WTC11 (cell line): ENCODE measurements at regions not wholly inside any gene's neighbourhood (a gene's known extent, or its start where the extent isn't known, plus 50 kb on each side); places are given as distances from the start of the nearest gene placed in this dataset.

Source experiments
- ATAC-seq: fragments of 200-7000 bp; cut with Tn5 transposase; 2 replicates; pipeline ENCODE4 v1.10.0; 2021; ENCODE audit warnings: mild to moderate bottlenecking, moderate library complexity
- CTCF ChIA-PET: fragments of 300-600 bp; sonication (Branson Sonifier 250); formaldehyde crosslinking; loops from one replicate; lab custom pipeline; 2021; ENCODE audit warnings: antibody characterized with exemption; lab: Charles Lee
- POLR2A ChIA-PET: fragments of 350-600 bp; sonication (Branson Sonifier 250); formaldehyde crosslinking; loops from one replicate; lab custom pipeline; 2021; ENCODE audit warnings: antibody characterized with exemption; lab: Charles Lee
- DNase-seq: peaks from one replicate; pipeline ENCODE4 v3.0.0; 2021; ENCODE audit warnings: low spot score
- H3K27ac Mint-ChIP-seq: 2 replicates; pipeline ENCODE4 v1.8.0; 2021; ENCODE audit warnings: mixed read lengths
- H3K27me3 Mint-ChIP-seq: 2 replicates; pipeline ENCODE4 v1.8.0; 2021; ENCODE audit warnings: low read depth, mild to moderate bottlenecking, moderate library complexity, mixed read lengths
- H3K36me3 Mint-ChIP-seq: 2 replicates; pipeline ENCODE4 v1.8.0; 2021; ENCODE audit warnings: mixed read lengths
- H3K4me1 Mint-ChIP-seq: 2 replicates; pipeline ENCODE4 v1.8.0; 2022; ENCODE audit warnings: mixed read lengths
- H3K4me3 Mint-ChIP-seq: 2 replicates; pipeline ENCODE4 v1.8.0; 2021; ENCODE audit warnings: mild to moderate bottlenecking, moderate library complexity, mixed read lengths
- H3K9me3 Mint-ChIP-seq: 2 replicates; pipeline ENCODE4 v1.8.0; 2021; ENCODE audit warnings: mixed read lengths
- CREM ChIP-seq: sonication (generic); formaldehyde crosslinking; IDR thresholded peaks from 2 replicates; pipeline ENCODE4 v1.8.1; 2022; ENCODE audit warnings: mild to moderate bottlenecking, missing genetic modification reagents, moderate library complexity
- ETV6 ChIP-seq: sonication (generic); formaldehyde crosslinking; IDR thresholded peaks from 2 replicates; pipeline ENCODE4 v1.8.1; 2022; ENCODE audit warnings: mild to moderate bottlenecking, missing genetic modification reagents
- GABPB1 ChIP-seq: sonication (generic); formaldehyde crosslinking; IDR thresholded peaks from 2 replicates; pipeline ENCODE4 v1.8.1; 2023; ENCODE audit warnings: mild to moderate bottlenecking, missing genetic modification reagents
- GRHL2 ChIP-seq: fragments of 250-450 bp; sonication (Bioruptor Pico); IDR thresholded peaks from 2 replicates; pipeline ENCODE4 v1.8.0; 2022; ENCODE audit warnings: mild to moderate bottlenecking, moderate library complexity; ENCODE audit not compliant: insufficient replicate concordance, severe bottlenecking
- GTF2I ChIP-seq: fragments of 250-450 bp; sonication (Bioruptor Pico); conservative IDR thresholded peaks from 2 replicates; pipeline ENCODE4 v1.4.0; 2021; ENCODE audit warnings: mild to moderate bottlenecking
- SMAD3 ChIP-seq: sonication (generic); formaldehyde crosslinking; IDR thresholded peaks from 2 replicates; pipeline ENCODE4 v1.8.0; 2022; ENCODE audit warnings: missing genetic modification reagents, mild to moderate bottlenecking, borderline replicate concordance
- SOX15 ChIP-seq: fragments of 250-450 bp; sonication (Bioruptor Pico); IDR thresholded peaks from 2 replicates; pipeline ENCODE4 v1.9.0; 2021; ENCODE audit warnings: mild to moderate bottlenecking
- SP1 ChIP-seq: sonication (generic); formaldehyde crosslinking; conservative IDR thresholded peaks from 2 replicates; pipeline ENCODE4 v1.8.1; 2022; ENCODE audit warnings: missing genetic modification reagents
- TEAD1 ChIP-seq: sonication (generic); formaldehyde crosslinking; IDR thresholded peaks from 2 replicates; pipeline ENCODE4 v1.8.0; 2022; ENCODE audit warnings: mild to moderate bottlenecking, missing genetic modification reagents
- TEAD4 ChIP-seq: sonication (generic); formaldehyde crosslinking; IDR thresholded peaks from 2 replicates; pipeline ENCODE4 v1.8.0; 2022; ENCODE audit warnings: mild to moderate bottlenecking, missing genetic modification reagents
- ZNF138 ChIP-seq: sonication (generic); formaldehyde crosslinking; conservative IDR thresholded peaks from 2 replicates; pipeline ENCODE4 v1.8.1; 2022; ENCODE audit warnings: mild to moderate bottlenecking, moderate library complexity, missing genetic modification reagents
- ZNF219 ChIP-seq: sonication (generic); formaldehyde crosslinking; IDR thresholded peaks from 2 replicates; pipeline ENCODE4 v1.8.0; 2023; ENCODE audit warnings: missing genetic modification reagents, mild to moderate bottlenecking, borderline replicate concordance
- ZNF232 ChIP-seq: sonication (generic); formaldehyde crosslinking; IDR thresholded peaks from 2 replicates; pipeline ENCODE4 v1.8.0; 2022; ENCODE audit warnings: mild to moderate bottlenecking, missing genetic modification reagents
- ZNF671 ChIP-seq: fragments of 250-450 bp; sonication (Bioruptor Pico); IDR thresholded peaks from 2 replicates; pipeline ENCODE4 v1.8.0; 2021; ENCODE audit warnings: mild to moderate bottlenecking
- TF ChIP-seq, protein P1 (sequence below): fragments of 250-450 bp; sonication (Bioruptor Pico); IDR thresholded peaks from 2 replicates; pipeline ENCODE4 v1.9.0; 2021; ENCODE audit warnings: mild to moderate bottlenecking
- TF ChIP-seq, protein P2 (sequence below): fragments of 250-450 bp; sonication (Bioruptor Pico); IDR thresholded peaks from 2 replicates; pipeline ENCODE4 v2.1.2; 2022; ENCODE audit warnings: mild to moderate bottlenecking, moderate library complexity
- TF ChIP-seq, protein P3 (sequence below): sonication (generic); formaldehyde crosslinking; IDR thresholded peaks from 2 replicates; pipeline ENCODE4 v1.8.1; 2022; ENCODE audit warnings: missing genetic modification reagents, borderline replicate concordance
- TF ChIP-seq, protein P4 (sequence below): sonication (generic); formaldehyde crosslinking; IDR thresholded peaks from 2 replicates; pipeline ENCODE4 v1.8.1; 2023; ENCODE audit warnings: mild to moderate bottlenecking, missing genetic modification reagents
- TF ChIP-seq, protein P5 (sequence below): sonication (generic); formaldehyde crosslinking; IDR thresholded peaks from 2 replicates; pipeline ENCODE4 v1.8.1; 2022; ENCODE audit warnings: mild to moderate bottlenecking, moderate library complexity, missing genetic modification reagents

DNA sequence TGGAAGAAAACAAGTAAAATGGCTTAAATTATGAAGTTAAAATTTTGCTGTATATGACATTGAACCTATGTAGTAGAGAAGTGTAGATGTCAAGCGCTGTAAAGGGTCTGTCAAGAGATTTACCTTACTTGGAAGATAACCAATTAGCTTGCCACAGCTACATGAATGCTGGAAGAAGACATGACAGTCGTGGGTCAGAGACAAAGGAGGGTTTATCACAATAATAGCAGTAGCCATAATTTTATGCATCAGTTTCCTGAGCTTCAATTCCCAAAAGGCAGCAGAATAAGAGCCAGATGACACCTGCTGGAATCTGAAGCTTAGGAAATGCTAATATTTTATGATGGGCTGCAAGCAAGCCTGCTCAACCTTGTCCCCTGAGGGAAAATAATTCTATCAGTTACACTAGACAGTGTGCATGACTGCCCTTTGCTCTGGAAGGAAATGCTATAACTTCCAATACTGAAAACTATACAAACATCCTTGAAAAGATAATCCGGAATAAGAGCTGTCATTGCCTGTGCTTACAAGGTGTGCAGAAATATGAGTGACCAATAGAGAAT is 292.9 kb downstream of the PRDM5 start:
- Mint-ChIP-seq H3K27me3 (no peaks in the 10 kb centered on the region), H3K9me3 (peaks cover 5% of the 10 kb centered on the region; the same call in 1 of the 2 replicates), H3K27ac (no peak overlapping the region), H3K36me3 (no peaks in the 10 kb centered on the region), H3K4me3 (no peak overlapping the region), H3K4me1 (peaks cover 7% of the 10 kb centered on the region)
- ATAC-seq (no peak), DNase-seq (no peak)
- ChIA-PET POLR2A (no interaction called here), CTCF (no interaction called here)
- TF ChIP-seq GTF2I (CRISPR knock-in tag) (no peak), SOX15 (CRISPR knock-in tag) (no peak), ZNF138 (CRISPR knock-in tag) (no peak), SP1 (CRISPR knock-in tag) (no peak), SMAD3 (CRISPR knock-in tag) (no peak), TEAD1 (CRISPR knock-in tag) (no peak), ETV6 (CRISPR knock-in tag) (no peak)
- TF ChIP-seq, protein P1, sequence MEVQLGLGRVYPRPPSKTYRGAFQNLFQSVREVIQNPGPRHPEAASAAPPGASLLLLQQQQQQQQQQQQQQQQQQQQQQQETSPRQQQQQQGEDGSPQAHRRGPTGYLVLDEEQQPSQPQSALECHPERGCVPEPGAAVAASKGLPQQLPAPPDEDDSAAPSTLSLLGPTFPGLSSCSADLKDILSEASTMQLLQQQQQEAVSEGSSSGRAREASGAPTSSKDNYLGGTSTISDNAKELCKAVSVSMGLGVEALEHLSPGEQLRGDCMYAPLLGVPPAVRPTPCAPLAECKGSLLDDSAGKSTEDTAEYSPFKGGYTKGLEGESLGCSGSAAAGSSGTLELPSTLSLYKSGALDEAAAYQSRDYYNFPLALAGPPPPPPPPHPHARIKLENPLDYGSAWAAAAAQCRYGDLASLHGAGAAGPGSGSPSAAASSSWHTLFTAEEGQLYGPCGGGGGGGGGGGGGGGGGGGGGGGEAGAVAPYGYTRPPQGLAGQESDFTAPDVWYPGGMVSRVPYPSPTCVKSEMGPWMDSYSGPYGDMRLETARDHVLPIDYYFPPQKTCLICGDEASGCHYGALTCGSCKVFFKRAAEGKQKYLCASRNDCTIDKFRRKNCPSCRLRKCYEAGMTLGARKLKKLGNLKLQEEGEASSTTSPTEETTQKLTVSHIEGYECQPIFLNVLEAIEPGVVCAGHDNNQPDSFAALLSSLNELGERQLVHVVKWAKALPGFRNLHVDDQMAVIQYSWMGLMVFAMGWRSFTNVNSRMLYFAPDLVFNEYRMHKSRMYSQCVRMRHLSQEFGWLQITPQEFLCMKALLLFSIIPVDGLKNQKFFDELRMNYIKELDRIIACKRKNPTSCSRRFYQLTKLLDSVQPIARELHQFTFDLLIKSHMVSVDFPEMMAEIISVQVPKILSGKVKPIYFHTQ = no peak

DNA sequence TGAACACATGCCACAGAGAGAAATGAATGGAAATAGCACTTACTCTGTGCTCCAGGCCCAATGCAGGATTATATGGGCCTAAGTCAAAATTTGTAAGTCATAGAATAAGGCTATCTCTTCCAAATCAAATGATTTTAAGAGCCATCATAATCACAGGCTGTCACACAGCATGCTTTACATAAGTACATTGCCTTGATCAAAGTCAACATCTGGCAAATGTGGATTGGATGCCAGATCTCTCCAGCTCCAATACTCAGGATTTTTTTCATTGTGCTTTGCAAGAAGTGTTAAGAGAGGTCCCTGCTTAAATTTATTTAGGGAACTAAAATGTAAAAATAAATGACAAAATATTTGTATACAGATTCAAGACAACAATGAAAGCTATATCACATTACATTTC is 299.9 kb downstream of the PRDM5 start:
- Mint-ChIP-seq H3K36me3 (no peaks in the 10 kb centered on the region), H3K4me1 (no peaks in the 10 kb centered on the region), H3K4me3 (no peak overlapping the region), H3K27ac (no peak overlapping the region), H3K27me3 (no peaks in the 10 kb centered on the region)
- ChIA-PET CTCF (no interaction called here), POLR2A (no interaction called here)
- TF ChIP-seq, protein P2, sequence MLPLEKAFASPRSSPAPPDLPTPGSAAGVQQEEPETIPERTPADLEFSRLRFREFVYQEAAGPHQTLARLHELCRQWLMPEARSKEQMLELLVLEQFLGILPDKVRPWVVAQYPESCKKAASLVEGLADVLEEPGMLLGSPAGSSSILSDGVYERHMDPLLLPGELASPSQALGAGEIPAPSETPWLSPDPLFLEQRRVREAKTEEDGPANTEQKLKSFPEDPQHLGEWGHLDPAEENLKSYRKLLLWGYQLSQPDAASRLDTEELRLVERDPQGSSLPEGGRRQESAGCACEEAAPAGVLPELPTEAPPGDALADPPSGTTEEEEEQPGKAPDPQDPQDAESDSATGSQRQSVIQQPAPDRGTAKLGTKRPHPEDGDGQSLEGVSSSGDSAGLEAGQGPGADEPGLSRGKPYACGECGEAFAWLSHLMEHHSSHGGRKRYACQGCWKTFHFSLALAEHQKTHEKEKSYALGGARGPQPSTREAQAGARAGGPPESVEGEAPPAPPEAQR (CRISPR knock-in tag) = no peak
- TF ChIP-seq GABPB1 (CRISPR knock-in tag) (no peak), ZNF219 (no peak), CREM (CRISPR knock-in tag) (no peak), ZNF671 (no peak), SMAD3 (CRISPR knock-in tag) (no peak), TEAD4 (CRISPR knock-in tag) (no peak), GTF2I (CRISPR knock-in tag) (no peak), ZNF232 (no peak), GRHL2 (CRISPR knock-in tag) (no peak)
- TF ChIP-seq, protein P3, sequence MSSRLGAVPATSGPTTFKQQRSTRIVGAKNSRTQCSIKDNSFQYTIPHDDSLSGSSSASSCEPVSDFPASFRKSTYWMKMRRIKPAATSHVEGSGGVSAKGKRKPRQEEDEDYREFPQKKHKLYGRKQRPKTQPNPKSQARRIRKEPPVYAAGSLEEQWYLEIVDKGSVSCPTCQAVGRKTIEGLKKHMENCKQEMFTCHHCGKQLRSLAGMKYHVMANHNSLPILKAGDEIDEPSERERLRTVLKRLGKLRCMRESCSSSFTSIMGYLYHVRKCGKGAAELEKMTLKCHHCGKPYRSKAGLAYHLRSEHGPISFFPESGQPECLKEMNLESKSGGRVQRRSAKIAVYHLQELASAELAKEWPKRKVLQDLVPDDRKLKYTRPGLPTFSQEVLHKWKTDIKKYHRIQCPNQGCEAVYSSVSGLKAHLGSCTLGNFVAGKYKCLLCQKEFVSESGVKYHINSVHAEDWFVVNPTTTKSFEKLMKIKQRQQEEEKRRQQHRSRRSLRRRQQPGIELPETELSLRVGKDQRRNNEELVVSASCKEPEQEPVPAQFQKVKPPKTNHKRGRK (CRISPR knock-in tag) = no peak
- TF ChIP-seq, protein P4, sequence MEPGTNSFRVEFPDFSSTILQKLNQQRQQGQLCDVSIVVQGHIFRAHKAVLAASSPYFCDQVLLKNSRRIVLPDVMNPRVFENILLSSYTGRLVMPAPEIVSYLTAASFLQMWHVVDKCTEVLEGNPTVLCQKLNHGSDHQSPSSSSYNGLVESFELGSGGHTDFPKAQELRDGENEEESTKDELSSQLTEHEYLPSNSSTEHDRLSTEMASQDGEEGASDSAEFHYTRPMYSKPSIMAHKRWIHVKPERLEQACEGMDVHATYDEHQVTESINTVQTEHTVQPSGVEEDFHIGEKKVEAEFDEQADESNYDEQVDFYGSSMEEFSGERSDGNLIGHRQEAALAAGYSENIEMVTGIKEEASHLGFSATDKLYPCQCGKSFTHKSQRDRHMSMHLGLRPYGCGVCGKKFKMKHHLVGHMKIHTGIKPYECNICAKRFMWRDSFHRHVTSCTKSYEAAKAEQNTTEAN (CRISPR knock-in tag) = no peak
- TF ChIP-seq, protein P5, sequence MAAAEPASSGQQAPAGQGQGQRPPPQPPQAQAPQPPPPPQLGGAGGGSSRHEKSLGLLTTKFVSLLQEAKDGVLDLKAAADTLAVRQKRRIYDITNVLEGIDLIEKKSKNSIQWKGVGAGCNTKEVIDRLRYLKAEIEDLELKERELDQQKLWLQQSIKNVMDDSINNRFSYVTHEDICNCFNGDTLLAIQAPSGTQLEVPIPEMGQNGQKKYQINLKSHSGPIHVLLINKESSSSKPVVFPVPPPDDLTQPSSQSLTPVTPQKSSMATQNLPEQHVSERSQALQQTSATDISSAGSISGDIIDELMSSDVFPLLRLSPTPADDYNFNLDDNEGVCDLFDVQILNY (CRISPR knock-in tag) = no peak
- TF ChIP-seq, all 79 proteins: peak for 0
- H3K9me3 Mint-ChIP-seq = no peaks in the 10 kb centered on the region
- ATAC-seq (no peak), DNase-seq (no peak)
